Forelimb muscle (tissue), 1 donor: ENCODE measurements at regions not wholly inside any gene's neighbourhood (a gene's known extent, or its start where the extent isn't known, plus 50 kb on each side); places are given as distances from the start of the nearest gene placed in this dataset.

ENCODE experiments used
- DNase-seq: peaks from one replicate; pipeline ENCODE4 v3.0.0-alpha.2; 2013; ENCODE audit warnings: low read depth

DNA sequence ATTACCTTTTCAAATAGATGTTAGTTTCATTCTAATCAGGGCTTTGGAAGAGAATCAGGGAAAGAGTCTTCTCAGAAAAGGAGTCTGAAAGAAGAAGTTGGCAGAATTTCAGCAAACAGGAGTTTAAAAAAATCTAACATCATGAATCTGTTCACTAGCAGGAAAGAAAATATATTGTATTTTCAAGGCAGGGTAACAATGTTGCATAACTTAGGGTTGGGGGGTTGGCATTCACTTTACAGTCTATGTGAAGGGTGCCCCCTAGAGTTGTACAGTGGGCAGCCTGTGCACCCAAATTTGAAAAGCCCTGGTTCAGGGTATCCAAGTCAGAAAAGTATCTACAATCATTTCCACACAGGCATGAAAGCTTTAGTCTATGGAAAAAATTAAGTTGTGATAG, 348.4 kb upstream of the SLC30A5 start:
- no peak for DNase-seq

DNA sequence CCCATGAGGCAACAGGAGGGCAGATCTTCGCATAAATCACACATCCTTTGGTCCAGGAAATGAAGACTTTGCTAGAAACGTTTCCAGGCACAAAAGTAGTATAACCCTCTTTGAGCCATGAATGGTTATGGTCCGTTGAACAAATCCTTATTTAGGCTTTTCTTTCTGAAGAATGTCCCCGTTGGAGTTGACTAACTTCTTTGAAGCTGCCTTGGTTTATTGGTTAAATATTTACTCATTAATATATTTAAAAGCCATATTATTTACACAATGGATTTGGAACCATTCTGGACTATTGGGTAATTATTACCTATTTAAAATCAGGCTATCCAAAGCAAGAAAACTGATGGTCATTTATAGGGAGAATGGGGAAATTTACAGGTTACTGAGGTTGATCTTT, 347.6 kb upstream of the SLC30A5 start:
- DNase-seq, result no peak

DNA sequence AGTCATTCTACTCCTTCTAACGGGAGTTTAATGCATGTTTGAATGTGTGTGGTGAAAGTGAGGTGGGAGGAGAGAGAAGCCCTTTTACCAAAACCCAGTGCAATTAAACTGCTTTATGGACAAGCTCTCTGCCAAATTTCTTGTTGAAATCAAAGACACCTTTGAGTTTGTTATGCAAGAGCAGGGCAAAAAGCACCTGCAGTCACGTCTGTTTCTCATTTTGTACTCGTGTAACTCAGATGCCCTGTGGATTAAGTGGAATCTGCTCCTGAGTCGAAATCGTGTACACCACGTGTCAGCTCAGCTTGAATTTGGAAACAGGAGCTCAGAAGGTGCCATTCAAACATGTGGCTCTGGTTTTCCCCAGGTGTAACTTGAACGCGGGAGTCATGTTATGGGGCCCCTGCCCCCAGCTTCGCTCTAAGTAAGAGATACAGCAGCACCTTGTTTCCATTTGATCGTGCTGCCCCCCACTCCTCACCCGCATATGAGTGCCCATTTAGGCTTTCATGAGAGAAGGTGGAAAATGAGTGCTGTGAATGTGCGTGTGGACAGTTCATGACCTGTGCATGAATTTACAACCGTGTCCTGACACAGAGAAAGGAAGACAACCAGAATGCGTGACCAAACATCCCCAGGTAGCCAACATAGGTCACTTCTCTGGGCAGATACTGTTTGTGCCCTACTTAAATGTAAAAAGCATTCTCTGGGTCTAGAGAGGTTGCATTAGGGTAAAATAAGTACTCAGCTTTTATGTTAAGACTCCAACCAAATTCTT, 347.0 kb upstream of the SLC30A5 start:
- no peak for DNase-seq

DNA sequence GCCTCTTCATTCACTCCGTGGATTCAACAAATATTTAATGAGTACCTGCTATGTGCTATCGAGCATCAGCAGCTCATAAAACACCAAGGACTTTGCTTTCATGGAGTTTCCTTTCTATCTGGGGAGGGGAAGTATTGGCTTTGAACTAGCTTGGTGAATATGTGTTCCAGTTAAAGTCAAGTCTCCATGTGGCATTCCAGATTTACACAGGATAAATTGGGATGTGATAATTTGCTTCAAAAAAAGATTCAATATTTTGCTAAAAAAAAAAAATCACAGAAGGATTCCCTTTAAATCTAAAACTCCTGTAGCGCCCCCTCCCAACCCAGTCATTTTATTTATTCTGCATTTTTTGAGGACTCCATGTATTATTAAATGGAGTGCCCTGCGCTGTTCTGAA, 346.3 kb upstream of the SLC30A5 start:
- no peak for DNase-seq

DNA sequence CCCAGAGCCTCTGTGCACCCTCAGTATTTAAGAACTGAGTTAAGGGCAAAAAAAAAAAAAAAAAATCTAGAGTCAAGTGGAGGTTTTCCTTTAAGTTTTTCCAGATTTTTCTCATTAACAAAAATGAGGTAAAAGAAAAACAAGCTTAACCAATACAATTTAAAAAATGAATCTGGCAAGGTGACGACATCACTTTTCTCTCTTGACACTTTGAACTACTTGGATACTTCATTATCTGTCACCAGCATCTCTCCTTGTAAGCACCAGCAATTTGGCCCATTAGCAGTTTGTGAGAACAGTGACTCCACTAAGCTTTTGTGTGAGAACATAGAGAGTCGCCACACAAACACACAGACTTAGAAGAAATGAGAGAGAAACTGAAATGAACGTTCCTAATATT, 345.7 kb upstream of the SLC30A5 start:
- no peak for DNase-seq

DNA sequence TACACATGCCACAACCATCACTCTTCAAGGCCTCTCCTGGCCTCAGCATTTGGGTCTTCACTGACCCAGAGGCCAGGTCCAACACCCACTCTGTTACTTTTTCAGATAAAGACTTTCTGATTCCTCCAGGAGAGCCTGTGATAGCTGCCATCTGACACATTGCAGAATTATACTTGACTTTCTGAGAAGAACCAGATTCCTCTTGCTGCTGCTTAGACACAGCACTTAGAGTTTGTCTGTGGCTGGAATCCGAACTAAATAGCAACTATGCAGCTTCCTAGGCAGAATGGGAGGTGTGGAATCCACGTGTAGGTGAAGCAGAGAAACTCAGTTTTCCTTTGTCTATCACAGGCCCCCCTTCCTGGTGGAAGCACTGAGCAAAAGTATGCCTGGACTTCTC, 344.7 kb upstream of the SLC30A5 start:
- DNase-seq, result no peak

DNA sequence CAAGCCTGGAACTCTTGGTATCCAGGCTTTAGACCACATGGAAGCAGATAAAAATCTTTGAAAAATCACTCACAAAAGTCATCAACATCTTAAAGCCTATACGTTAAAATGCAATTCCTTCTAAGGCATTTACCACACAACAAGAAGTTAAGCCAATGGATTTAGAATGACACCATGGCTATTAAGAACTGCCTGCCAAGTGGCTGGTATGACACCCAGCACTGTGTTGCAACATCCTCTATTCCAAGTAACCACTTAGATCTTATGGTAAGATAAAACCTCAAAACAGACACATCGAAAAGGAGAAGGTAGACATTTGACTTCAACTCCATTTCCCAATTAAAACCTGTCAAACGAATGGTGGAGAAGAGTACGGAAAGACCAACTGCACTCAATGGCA, 344.2 kb upstream of the SLC30A5 start:
- DNase-seq, result no peak

DNA sequence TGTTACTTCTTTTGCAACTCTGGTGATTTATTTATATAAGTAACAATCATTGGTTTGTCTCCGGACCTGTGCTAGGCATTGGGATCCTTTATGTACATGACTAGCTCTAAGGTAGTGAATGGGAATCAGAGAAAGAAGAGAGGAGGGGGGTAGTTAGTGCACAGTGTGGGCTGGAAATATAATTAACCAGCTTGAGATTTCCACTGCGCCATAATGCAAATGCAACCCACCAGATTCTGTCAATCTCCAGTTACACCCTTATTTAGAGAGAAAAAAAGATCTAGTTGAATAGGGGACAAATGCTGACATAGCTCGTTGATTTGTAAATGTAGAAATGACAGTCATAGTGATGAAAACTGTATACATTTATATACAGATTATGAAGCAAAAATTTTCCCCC, 342.2 kb upstream of the SLC30A5 start:
- no peak for DNase-seq

DNA sequence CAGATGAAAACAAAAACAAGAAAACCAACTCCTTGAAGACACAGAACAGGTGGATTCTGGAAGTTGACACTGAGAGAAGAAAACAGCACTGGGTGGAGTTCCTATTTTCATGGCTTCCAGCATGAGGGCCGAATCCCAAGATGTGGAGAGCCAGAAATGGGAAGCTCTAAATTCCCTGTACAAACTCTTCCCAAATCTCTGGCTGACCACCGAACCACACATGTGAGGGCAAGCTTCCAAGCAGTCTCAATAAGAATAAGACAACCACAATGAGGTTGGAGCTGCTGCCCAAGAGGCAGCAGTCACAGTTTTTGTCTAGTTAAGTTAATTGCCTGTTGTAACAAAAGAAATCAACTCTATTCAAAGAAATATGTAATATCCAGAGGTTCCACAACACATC, 339.3 kb upstream of the SLC30A5 start:
- DNase-seq, result no peak

DNA sequence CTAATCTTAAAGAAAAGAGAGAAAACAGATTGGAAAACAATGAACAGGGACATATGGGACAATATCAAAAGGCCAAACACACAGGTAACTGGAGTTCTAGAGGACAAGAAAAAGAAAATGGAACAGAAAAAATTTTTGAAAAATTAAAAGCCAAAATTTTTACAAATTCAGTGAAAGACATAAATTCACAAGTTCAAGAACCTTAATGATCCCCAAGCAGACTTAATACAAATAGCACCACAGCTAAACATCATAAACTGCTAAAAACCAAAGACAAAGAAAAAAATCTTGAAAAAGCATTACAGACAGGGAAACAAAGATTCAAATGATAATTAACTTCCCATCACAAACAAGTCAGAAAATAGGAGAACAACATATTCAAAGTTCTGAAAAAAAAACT, 338.5 kb upstream of the SLC30A5 start:
- no peak for DNase-seq

DNA sequence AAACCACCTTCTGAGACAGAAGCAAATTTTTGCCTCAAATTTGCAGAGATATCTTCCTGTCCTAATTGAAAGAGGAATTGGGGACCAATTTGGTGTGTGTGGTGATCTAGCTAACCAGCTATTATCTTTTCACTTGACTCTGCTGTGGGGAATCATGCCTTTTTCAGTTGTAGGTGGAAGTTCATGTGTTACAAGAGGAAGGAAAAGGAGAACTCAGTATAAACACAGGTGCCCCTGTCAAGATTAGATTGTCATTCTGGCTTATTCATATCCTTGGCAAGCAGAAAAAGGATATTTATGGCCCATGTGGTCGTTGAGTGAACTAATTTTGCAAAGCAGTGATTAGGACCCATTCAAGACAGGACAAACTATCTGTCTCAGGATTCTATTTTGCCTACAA, 336.8 kb upstream of the SLC30A5 start:
- DNase-seq, result no peak

DNA sequence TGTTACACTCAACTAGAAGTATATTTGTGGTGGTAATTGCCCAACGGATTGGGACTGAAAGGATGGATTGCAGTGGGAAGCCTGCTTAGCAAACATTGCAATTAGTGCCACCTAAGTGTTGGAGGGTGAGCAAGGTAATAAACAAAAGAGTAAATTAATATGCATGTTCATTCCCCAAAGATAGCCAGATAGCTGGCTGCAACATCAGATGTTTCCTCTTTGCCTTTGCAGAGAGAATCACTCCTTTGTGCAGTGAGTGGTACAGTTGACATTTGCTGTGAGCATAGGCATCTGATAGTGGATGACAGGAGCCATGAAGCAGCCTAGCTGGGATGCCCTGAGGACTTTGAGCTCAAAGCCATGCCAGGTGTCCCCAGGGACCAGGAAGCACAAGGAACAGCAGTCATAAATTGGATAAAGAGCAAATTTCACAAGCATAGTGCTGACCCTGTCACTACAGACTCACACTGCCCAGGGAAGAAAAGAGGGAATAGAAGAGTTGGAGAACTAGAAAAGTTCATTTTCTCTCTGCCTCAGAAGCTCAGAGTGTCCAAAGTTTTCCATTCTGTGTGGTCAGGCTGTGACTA, 336.1 kb upstream of the SLC30A5 start:
- DNase-seq, result no peak

DNA sequence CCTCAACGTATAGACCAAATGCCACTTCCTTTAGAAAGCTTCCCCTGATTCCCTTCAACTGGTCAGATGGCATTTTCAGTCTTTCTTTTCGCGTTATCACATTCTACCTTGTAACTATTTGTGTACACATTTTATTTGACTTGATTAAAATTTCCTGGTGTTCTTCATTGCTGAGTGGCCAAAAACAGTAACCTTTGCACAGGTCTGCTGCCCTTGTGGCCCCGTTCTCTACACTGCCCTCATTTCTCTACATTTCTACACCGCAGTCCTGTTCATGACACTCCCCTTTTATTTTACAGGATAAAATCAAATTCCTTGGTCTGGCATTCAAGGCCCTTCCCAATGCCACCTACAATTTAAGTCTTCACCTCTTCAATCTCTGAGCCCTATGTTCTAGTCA, 334.2 kb upstream of the SLC30A5 start:
- DNase-seq, result no peak

DNA sequence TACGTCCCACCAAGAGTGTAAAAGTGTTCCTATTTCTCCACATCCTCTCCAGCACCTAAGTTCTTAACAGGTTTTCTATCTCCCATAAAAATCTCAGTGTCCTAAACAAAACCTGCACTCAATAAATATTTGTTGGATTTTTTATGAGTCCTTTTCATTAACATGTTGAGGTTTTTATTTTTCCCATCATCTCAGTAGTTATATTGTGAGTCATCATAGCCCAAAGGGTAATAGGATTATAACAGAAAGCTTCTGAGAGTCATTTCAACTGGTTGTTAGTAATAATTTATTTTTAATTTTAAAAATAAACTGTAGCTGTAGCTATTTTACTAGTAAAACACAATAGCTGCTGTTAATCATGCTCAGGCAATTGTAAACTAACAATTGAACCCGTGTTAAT, 331.6 kb upstream of the SLC30A5 start:
- DNase-seq, result no peak

DNA sequence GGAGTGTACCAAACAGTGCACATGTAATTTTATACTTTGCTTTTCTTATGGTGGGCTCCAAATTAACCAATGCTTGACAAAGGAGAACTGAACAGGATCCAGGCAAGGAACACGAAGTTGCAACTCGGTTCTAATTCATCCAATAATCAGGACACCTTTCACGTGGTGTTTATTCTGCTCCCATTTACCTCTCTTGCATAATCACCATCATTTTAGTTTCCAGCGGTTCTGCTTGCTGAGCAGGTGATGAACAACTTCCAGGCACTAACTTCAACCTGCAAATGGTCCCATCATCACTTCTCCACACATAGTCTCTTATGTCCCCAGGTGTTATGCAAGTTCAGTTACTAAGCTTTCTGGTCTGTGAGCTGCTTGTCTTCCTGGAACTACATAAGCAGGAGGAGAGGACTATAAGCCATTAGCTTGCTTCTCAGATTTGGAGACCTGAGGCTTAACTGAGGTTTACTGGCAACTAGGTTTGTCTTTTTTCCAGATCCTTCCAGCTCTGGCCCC, 326.8 kb upstream of the SLC30A5 start:
- no peak for DNase-seq

DNA sequence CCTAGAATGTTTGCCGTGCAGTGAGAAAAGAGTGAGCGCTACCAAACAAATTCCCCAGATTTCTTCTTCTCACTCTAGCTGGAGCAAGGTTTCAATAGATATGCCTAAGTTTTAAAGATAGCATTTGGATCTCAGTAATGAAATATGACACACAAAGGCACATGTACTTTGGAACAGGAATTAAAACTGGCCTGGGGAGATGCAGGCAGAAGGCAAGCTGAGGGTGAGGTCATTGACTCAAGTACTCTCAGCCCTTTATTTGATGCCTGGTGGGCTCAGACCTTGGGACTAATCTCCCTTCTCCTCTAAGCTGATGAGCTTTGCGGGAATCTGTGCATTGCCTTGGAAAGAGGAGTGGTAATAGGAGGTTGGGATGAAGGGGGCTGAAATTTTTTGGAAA, 323.3 kb upstream of the SLC30A5 start:
- no peak for DNase-seq

DNA sequence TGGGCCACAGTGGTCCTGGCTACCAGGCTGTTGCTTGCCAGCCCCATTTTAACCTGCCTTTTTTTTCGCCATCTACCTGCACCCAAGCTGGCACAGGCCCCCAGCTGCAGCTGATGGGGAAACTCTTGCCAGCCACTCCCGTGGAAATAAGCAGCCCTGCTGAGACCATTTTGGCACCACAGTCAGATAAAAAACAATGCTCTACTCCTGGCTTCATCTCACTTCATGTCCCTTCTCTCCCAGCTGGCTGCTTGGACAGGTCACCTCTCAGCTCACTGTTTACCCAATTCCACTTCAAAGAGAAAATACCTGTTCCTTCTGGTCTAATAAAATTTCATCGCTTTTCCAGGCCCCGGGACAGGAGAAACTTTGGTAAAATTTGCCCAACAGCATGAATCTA, 322.6 kb upstream of the SLC30A5 start:
- no peak for DNase-seq

DNA sequence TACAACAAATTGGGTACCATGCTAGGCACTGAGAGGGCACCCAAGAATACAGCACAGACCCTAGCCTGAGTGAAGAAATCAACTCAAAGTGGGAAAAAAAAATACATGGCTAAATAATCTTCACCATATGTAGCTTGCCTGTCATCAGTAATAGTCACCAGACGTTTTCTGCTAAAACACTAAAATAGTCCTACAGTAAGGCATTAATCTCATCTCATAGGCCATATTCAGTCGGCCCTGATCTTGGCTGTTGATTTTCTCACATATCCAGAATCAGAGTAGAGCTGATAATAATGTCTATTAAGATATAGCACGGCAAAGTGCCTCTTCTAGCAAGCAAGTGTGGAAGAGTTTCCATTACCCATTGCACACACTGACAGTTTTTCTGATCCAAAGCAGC, 322.1 kb upstream of the SLC30A5 start:
- no peak for DNase-seq

DNA sequence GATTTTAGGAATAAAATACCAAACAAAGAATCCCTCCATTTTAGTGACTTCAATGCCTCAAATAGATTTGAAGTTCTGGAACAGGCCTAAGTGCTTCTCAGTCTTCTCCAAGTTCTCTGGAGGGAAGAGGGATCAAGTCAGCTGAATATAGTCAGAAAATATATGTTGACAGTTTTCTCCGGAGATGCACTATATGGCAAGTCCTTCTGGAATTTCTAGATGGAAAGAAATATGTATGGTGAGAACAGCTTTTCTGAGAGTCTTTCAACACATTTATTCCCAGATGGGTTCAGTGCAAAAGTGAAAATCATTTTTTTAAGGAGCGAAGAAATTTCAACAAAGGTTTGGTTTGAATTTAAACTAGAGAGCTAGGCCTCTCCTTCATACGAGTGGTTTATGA, 317.4 kb upstream of the SLC30A5 start:
- no peak for DNase-seq

DNA sequence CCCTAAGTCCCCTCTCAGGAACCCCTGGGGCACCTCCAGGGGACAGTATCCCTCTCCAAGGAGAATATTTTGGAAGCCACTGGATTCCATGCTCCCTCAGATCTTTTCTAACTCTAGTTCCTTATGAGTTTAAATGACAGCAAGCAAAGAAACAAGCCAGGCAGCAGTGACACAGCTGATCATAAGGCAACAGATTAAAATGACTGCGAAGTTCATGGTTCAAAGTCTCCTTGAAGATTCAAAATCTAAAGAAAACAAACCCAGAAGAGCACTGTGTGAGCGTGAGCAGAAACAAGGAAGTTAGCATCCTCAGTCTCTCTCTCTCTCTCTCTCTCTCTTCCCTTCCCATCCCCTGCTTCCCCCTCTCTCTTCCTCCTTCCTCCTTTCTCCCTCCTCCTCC, 316.7 kb upstream of the SLC30A5 start:
- no peak for DNase-seq

DNA sequence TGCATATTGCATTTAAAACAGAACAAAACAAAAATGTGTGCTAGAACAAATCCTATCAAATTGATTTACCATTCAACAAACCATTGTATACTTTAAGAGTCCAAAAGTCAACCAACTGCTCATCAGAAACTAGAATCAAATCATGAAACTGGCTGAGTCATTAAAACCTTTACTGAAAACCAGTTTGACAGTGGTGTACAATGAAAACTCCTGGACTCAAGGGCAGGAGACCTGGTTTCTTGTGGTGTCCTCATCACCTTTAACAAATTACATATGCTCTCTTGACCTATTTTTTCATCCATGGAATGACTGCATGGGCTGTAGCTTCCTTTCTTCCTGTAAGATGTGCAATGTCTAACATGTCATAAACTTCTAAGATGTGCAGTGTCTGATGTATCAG, 315.3 kb upstream of the SLC30A5 start:
- no peak for DNase-seq

DNA sequence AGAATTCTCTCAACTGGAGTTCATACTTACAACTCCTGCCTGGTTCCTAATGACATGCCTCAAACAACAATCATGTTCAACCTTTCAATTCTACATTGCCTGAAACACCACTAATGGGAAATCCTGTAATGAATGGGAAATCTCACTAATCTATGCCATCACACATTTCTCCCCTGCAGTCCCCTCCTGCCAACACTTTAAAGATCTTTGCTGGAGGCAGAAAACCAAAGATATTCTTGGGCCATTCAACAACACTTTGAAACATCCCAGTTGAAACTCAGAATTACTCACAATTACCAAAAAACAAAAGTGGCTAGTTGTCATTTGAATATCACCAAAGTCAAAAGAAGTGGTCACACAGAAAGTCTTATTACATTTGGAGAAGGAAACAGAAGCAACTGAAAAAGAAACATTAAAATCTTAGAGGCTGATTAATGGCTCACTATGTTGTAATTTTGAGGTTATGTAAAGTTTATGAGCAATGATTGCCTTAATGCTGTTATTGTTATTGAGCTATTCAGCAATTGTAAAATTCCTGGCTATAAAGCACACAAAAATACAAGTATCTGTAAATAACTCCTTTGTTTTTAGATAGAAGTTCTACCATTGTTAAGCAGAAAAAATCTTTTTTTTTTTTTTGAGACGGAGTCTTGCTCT, 313.4 kb upstream of the SLC30A5 start:
- DNase-seq, result no peak

DNA sequence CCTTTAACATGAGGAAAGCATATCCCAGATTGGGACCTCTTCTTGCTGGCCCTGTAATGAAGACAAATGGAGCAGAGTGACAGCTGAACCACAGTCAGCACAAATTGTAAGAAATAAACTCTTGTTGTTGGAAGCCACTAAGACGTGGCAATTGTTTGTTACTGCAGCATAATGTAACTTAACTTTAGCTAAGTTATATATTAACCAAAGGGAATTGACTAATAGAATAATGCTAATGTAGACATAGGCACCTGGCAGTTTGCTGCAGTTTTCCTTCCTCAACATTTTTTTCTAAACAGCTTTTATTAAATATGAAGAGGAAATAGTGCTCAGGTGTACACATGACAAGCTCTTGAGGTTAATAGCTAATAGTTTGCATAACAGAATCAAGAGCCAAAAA, 300.7 kb upstream of the SLC30A5 start:
- no peak for DNase-seq
